ENCODE measurements at regions not wholly inside any gene's neighbourhood (a gene's known extent, or its start where the extent isn't known, plus 50 kb on each side); places are given as distances from the start of the nearest gene placed in this dataset.

DNA sequence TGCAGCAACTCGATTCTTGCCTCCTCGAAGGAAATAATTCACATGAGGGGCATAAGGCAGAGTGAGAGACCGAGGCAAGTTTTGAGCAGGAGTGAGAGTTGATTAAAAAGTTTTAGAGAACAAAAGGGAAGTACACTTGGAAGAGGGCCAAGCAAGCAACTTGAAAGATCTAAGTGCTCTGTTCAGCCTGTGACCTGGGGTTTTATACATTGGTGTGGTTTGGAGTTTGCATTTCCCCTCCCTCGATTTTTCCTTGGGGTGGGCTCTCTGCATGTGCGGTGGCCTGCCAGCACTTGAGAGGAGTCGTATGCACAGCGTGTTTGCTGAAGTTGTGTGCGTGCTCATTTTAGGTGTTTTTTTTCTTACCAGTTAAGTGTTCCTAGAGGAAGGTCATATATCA is 356.4 kb downstream of the KLHL4 start:
- TF ChIP-seq, protein P1, sequence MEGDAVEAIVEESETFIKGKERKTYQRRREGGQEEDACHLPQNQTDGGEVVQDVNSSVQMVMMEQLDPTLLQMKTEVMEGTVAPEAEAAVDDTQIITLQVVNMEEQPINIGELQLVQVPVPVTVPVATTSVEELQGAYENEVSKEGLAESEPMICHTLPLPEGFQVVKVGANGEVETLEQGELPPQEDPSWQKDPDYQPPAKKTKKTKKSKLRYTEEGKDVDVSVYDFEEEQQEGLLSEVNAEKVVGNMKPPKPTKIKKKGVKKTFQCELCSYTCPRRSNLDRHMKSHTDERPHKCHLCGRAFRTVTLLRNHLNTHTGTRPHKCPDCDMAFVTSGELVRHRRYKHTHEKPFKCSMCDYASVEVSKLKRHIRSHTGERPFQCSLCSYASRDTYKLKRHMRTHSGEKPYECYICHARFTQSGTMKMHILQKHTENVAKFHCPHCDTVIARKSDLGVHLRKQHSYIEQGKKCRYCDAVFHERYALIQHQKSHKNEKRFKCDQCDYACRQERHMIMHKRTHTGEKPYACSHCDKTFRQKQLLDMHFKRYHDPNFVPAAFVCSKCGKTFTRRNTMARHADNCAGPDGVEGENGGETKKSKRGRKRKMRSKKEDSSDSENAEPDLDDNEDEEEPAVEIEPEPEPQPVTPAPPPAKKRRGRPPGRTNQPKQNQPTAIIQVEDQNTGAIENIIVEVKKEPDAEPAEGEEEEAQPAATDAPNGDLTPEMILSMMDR (IDR thresholded peaks at IDR 0.05), result no peak
- TF ChIP-seq FOXJ3 (CRISPR knock-in tag; IDR thresholded peaks at IDR 0.05; ENCODE audit: borderline replicate concordance), result no peak
- no peak for TF ChIP-seq ATF1 (CRISPR knock-in tag; IDR thresholded peaks at IDR 0.05)
- TF ChIP-seq, protein P2, sequence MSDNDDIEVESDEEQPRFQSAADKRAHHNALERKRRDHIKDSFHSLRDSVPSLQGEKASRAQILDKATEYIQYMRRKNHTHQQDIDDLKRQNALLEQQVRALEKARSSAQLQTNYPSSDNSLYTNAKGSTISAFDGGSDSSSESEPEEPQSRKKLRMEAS (CRISPR knock-in tag; IDR thresholded peaks at IDR 0.05), result no peak
- TF ChIP-seq, protein P3, sequence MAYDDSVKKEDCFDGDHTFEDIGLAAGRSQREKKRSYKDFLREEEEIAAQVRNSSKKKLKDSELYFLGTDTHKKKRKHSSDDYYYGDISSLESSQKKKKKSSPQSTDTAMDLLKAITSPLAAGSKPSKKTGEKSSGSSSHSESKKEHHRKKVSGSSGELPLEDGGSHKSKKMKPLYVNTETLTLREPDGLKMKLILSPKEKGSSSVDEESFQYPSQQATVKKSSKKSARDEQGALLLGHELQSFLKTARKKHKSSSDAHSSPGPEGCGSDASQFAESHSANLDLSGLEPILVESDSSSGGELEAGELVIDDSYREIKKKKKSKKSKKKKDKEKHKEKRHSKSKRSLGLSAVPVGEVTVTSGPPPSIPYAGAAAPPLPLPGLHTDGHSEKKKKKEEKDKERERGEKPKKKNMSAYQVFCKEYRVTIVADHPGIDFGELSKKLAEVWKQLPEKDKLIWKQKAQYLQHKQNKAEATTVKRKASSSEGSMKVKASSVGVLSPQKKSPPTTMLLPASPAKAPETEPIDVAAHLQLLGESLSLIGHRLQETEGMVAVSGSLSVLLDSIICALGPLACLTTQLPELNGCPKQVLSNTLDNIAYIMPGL (CRISPR knock-in tag; IDR thresholded peaks at IDR 0.05), result no peak
- TF ChIP-seq NR2C2 (CRISPR knock-in tag; IDR thresholded peaks at IDR 0.05), result no peak
- TF ChIP-seq, protein P4, sequence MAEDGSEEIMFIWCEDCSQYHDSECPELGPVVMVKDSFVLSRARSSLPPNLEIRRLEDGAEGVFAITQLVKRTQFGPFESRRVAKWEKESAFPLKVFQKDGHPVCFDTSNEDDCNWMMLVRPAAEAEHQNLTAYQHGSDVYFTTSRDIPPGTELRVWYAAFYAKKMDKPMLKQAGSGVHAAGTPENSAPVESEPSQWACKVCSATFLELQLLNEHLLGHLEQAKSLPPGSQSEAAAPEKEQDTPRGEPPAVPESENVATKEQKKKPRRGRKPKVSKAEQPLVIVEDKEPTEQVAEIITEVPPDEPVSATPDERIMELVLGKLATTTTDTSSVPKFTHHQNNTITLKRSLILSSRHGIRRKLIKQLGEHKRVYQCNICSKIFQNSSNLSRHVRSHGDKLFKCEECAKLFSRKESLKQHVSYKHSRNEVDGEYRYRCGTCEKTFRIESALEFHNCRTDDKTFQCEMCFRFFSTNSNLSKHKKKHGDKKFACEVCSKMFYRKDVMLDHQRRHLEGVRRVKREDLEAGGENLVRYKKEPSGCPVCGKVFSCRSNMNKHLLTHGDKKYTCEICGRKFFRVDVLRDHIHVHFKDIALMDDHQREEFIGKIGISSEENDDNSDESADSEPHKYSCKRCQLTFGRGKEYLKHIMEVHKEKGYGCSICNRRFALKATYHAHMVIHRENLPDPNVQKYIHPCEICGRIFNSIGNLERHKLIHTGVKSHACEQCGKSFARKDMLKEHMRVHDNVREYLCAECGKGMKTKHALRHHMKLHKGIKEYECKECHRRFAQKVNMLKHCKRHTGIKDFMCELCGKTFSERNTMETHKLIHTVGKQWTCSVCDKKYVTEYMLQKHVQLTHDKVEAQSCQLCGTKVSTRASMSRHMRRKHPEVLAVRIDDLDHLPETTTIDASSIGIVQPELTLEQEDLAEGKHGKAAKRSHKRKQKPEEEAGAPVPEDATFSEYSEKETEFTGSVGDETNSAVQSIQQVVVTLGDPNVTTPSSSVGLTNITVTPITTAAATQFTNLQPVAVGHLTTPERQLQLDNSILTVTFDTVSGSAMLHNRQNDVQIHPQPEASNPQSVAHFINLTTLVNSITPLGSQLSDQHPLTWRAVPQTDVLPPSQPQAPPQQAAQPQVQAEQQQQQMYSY (CRISPR knock-in tag; IDR thresholded peaks at IDR 0.05), result no peak
- TF ChIP-seq, protein P5, sequence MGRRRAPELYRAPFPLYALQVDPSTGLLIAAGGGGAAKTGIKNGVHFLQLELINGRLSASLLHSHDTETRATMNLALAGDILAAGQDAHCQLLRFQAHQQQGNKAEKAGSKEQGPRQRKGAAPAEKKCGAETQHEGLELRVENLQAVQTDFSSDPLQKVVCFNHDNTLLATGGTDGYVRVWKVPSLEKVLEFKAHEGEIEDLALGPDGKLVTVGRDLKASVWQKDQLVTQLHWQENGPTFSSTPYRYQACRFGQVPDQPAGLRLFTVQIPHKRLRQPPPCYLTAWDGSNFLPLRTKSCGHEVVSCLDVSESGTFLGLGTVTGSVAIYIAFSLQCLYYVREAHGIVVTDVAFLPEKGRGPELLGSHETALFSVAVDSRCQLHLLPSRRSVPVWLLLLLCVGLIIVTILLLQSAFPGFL (CRISPR knock-in tag; IDR thresholded peaks at IDR 0.05; ENCODE audit: borderline replicate concordance), result no peak
- TF ChIP-seq, protein P6, sequence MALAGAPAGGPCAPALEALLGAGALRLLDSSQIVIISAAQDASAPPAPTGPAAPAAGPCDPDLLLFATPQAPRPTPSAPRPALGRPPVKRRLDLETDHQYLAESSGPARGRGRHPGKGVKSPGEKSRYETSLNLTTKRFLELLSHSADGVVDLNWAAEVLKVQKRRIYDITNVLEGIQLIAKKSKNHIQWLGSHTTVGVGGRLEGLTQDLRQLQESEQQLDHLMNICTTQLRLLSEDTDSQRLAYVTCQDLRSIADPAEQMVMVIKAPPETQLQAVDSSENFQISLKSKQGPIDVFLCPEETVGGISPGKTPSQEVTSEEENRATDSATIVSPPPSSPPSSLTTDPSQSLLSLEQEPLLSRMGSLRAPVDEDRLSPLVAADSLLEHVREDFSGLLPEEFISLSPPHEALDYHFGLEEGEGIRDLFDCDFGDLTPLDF (CRISPR knock-in tag; IDR thresholded peaks at IDR 0.05), result no peak
- TF ChIP-seq, protein P7, sequence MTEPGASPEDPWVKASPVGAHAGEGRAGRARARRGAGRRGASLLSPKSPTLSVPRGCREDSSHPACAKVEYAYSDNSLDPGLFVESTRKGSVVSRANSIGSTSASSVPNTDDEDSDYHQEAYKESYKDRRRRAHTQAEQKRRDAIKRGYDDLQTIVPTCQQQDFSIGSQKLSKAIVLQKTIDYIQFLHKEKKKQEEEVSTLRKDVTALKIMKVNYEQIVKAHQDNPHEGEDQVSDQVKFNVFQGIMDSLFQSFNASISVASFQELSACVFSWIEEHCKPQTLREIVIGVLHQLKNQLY (CRISPR knock-in tag; IDR thresholded peaks at IDR 0.05), result no peak
- no peak for TF ChIP-seq JUN (CRISPR knock-in tag; IDR thresholded peaks at IDR 0.05)
- no peak for TF ChIP-seq ZNF121 (CRISPR knock-in tag; IDR thresholded peaks at IDR 0.05)

All from WTC11 (cell line).